Ascending aorta (tissue), 2 donors: ENCODE measurements at regions not wholly inside any gene's neighbourhood (a gene's known extent, or its start where the extent isn't known, plus 50 kb on each side); places are given as distances from the start of the nearest gene placed in this dataset.
"Not testable (repeated sequence)": the region's sequence is repeated elsewhere in the genome, so short reads cannot be mapped to it uniquely, and the experiment has no call there.

Experiments used
- DNase-seq, 2 donors: peaks; one replicate each; pipeline ENCODE4 v3.0.0-alpha.2; 2019; ENCODE audit warnings: low spot score in 2 of 2
- H3K27ac ChIP-seq, 2 donors: fragments of 200-600 bp; sonication (generic); one replicate each; pipeline ENCODE4 v1.5.1; 2016 to 2017; ENCODE audit warnings: mild to moderate bottlenecking in 1 of 2
- H3K27me3 ChIP-seq: fragments of 200-600 bp; sonication (generic); one replicate; pipeline ENCODE4 v1.5.1; 2017
- H3K36me3 ChIP-seq, 2 donors: fragments of 200-600 bp; sonication (generic); one replicate each; pipeline ENCODE4 v1.5.1; 2016
- H3K4me1 ChIP-seq, 2 donors: fragments of 200-600 bp; sonication (generic); one replicate each; pipeline ENCODE4 v1.5.1; 2016 to 2017; ENCODE audit warnings: mild to moderate bottlenecking in 1 of 2
- H3K4me3 ChIP-seq, 2 donors: fragments of 200-600 bp; sonication (generic); one replicate each; pipeline ENCODE4 v1.5.1; 2016 to 2017; ENCODE audit warnings: mild to moderate bottlenecking in 1 of 2
- H3K9me3 ChIP-seq, 2 donors: fragments of 200-600 bp; sonication (generic); one replicate each; pipeline ENCODE4 v1.5.1; 2016
- intact Hi-C: fragments of 100-400 bp; cut with DNase I; formaldehyde crosslinking; loops from one replicate; pipeline ENCODE4 v1.15.1; 2023
- TF ChIP-seq, protein P1 (sequence below), 3 experiments: fragments of 200-600 bp in 2 of 3; fragments of 450-650 bp in 1 of 3; sonication (generic) in 2 of 3; IDR thresholded peaks; one replicate each; pipeline ENCODE4 v1.5.1; 2016 to 2019; ENCODE audit warnings: antibody characterized with exemption in 3 of 3, mild to moderate bottlenecking in 1 of 3, moderate library complexity in 1 of 3

DNA sequence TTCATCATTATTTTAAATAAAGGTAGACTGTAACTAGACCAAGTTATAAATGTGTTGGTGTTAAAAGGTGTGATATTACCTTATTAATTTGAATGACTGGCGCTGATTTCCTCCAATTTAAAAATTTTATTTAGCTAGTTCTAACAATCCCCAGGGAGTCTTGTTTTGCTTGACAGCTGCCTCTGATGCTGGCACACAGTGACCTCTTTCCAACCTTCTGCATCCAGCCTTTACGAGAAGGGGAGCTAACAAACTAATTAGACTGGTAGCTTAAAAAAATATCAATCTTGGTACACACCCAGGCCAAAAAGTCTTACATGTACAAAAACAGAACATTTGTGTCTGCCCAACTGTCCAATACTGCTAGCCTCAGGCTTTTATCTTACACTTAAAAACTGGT, 51.8 kb upstream of the ENPEP start:
- H3K27me3 ChIP-seq = no peaks in the 10 kb centered on the region
- H3K4me1 ChIP-seq = no peaks in the 10 kb centered on the region
- TF ChIP-seq, protein P1, sequence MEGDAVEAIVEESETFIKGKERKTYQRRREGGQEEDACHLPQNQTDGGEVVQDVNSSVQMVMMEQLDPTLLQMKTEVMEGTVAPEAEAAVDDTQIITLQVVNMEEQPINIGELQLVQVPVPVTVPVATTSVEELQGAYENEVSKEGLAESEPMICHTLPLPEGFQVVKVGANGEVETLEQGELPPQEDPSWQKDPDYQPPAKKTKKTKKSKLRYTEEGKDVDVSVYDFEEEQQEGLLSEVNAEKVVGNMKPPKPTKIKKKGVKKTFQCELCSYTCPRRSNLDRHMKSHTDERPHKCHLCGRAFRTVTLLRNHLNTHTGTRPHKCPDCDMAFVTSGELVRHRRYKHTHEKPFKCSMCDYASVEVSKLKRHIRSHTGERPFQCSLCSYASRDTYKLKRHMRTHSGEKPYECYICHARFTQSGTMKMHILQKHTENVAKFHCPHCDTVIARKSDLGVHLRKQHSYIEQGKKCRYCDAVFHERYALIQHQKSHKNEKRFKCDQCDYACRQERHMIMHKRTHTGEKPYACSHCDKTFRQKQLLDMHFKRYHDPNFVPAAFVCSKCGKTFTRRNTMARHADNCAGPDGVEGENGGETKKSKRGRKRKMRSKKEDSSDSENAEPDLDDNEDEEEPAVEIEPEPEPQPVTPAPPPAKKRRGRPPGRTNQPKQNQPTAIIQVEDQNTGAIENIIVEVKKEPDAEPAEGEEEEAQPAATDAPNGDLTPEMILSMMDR (IDR thresholded peaks at IDR 0.05) = no peak
- no peaks in the 10 kb centered on the region for H3K36me3 ChIP-seq
- no peak overlapping the region for H3K4me3 ChIP-seq
- no peaks in the 10 kb centered on the region for H3K9me3 ChIP-seq
- intact Hi-C loops = no loop called here
- DNase-seq = no peak
- no peak overlapping the region for H3K27ac ChIP-seq

DNA sequence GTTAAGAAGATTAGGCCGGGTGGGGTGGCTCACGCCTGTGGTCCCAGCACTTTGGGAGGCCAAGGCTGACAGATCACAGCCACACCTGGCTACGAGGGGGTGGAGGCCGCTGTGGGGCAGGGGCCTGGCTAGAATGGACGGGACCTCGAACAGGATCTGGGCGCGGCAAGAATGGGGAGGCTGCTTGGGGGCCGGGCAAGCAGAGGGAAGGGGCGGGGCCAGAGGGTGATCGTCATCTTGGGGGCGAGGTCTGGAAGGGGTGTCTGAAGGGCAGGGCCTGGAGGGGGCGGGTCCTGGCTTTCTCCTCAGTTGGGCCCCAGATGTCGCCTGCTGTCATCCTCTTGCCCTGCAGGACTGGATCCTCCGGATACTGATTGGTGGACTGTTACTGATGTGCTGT, 57.3 kb upstream of the ENPEP start:
- TF ChIP-seq, protein P1 (IDR thresholded peaks at IDR 0.05) = no peak
- Histone ChIP-seq H3K27ac (no peak overlapping the region), H3K36me3 (no peaks in the 10 kb centered on the region), H3K27me3 (no peaks in the 10 kb centered on the region), H3K4me1 (no peaks in the 10 kb centered on the region), H3K4me3 (no peak overlapping the region), H3K9me3 (no peaks in the 10 kb centered on the region)
- no peak for DNase-seq
- intact Hi-C loops = no loop called here

DNA sequence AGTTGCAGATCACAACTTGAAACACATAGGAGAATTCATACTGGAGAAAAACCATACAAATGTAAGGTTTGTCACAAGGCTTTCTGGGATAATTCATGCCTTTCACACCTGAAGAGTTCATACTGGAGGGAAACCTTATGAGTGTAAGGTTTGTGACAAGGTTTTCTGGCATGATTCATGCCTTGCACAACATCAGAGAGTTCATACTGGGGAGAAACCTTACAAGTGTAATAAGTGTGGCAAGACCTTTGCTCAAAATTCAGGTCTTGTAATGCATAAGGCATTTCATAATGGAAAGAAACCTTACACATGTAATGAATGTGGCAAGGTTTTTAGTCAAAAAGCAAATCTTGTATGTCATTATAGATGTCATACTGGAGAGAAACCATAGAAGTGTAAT, 58.8 kb upstream of the ENPEP start:
- TF ChIP-seq, protein P1 (IDR thresholded peaks at IDR 0.05) = no peak
- intact Hi-C loops = no loop called here
- no peak for DNase-seq
- Histone ChIP-seq H3K36me3 (no peaks in the 10 kb centered on the region), H3K9me3 (no peaks in the 10 kb centered on the region), H3K27ac (no peak overlapping the region), H3K4me3 (no peak overlapping the region), H3K4me1 (no peaks in the 10 kb centered on the region), H3K27me3 (no peaks in the 10 kb centered on the region)

DNA sequence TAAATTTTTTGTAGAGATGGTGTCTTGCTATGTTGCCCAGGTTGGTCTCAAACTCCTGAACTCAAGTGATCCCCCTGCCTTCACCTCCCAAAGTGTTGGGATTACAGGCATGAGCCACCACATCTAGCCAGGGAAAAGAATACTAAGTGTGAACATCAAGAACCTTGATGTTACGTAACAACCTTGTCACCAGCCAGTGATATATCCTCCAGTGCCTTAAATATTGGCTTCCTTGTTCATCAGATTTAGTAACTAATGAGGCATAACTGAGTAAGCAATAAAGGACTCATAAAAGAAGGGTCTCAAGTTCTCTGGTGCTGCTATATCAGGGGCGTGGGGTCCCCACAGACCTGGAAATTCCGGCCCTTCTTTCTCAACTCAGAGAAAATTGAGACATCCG, 60.5 kb upstream of the ENPEP start:
- no peaks in the 10 kb centered on the region for H3K4me1 ChIP-seq
- no peaks in the 10 kb centered on the region for H3K36me3 ChIP-seq
- no peaks in the 10 kb centered on the region for H3K9me3 ChIP-seq
- intact Hi-C loops = no loop called here
- TF ChIP-seq, protein P1 (IDR thresholded peaks at IDR 0.05) = no peak
- no peaks in the 10 kb centered on the region for H3K27me3 ChIP-seq
- H3K4me3 ChIP-seq = no peak overlapping the region
- DNase-seq = no peak
- no peak overlapping the region for H3K27ac ChIP-seq

DNA sequence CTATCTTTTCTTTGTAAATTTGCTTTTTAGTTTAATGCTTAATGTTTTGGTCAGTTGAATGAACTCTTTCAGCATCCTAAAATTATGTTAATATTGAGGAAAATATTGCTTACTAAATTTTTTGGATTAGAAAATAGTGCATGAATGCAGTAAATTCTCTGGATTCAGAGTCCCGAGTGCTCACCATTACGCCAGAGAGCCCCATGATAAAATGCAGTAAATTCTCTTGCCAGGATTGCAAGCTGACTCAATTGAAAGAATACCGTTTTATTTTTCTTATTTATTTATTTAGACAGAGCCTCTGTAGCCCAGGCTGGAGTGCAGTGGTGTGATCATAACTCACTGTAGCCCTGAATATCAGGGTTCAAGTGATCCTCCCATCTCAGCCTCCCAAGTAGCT, 60.9 kb upstream of the ENPEP start:
- Histone ChIP-seq H3K27ac (no peak overlapping the region), H3K36me3 (no peaks in the 10 kb centered on the region), H3K9me3 (no peaks in the 10 kb centered on the region), H3K4me1 (no peaks in the 10 kb centered on the region), H3K4me3 (no peak overlapping the region), H3K27me3 (no peaks in the 10 kb centered on the region)
- no peak for DNase-seq
- intact Hi-C loops = no loop called here
- TF ChIP-seq, protein P1 (IDR thresholded peaks at IDR 0.05) = no peak

DNA sequence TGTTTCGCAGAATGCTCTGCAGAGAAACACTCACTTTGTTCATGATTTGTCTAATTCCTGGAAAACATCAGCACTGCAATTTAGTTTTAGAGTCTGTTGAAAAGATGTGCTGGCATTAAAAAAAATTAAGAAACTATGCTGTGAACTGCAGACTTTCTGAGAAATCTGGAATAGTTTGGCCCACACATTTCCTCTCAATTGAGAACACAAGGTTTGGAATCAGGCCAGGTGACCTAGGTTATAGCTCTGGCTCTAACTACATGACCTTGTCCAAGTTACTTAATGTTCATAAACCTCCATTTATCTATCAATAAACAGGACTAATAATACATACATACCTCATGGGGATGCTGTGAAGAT, 61.4 kb upstream of the ENPEP start:
- DNase-seq = no peak
- intact Hi-C loops = no loop called here
- H3K4me1 ChIP-seq = no peaks in the 10 kb centered on the region
- H3K27me3 ChIP-seq = no peaks in the 10 kb centered on the region
- no peaks in the 10 kb centered on the region for H3K9me3 ChIP-seq
- TF ChIP-seq, protein P1 (IDR thresholded peaks at IDR 0.05) = no peak
- no peak overlapping the region for H3K4me3 ChIP-seq
- no peak overlapping the region for H3K27ac ChIP-seq
- H3K36me3 ChIP-seq = no peaks in the 10 kb centered on the region

DNA sequence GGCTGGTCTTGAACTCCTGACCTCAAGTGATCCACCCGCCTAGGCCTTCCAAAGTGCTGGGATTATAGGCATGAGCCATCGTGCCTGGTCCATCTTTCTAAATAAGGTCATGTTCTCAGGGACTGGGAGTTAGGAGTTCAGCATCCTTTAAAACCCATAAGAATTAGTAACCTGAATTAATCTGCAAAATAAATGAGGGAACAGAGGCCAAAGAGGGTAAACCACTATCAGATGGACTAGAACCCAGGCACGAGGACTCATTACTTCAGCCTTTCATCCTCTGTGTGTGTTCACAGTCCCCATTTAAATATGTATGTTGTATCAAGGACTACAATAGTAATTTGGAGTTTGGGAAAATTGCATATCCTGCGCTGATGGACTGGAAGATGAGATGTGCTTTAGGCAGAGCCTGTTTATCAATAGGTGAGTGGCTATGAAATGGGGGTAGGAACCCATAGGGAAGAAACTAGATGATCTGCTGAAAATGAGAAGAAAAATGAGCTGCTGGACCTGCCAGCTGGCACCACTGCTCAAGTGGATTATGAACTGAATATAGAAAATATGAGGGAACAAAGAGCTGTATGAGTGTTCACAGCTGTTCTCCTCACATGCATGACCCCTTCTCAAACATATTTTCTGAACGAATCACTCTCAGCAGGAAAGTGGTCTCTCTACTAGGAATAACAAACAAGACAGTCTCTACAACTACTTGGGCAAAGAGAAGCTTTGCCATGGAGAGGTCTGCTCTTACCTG, 62.0 kb upstream of the ENPEP start:
- H3K27me3 ChIP-seq, H3K36me3 ChIP-seq, DNase-seq, intact Hi-C loops, H3K4me3 ChIP-seq, H3K4me1 ChIP-seq, H3K27ac ChIP-seq, H3K9me3 ChIP-seq: not testable (repeated sequence)
